Activated T-helper 2 cell treated with anti-CD3 and anti-CD28 coated beads, Interferon-gamma antibody, Interleukin-2, Interleukin-4, amounts not matched to agents 10 μg/mL and 5 μg/mL and 100 μg/mL, durations not matched to agents 14 hours and 24 hours and 36 hours (primary cell): ENCODE measurements at regions not wholly inside any gene's neighbourhood (a gene's known extent, or its start where the extent isn't known, plus 50 kb on each side); places are given as distances from the start of the nearest gene placed in this dataset.

Experiments
- DNase-seq: peaks from one replicate; pipeline ENCODE4 v3.0.0; 2021; ENCODE audit warnings: low spot score
- H3K27ac Mint-ChIP-seq: one replicate; pipeline ENCODE4 v1.8.0; 2021; ENCODE audit warnings: mixed read lengths
- H3K27me3 Mint-ChIP-seq: one replicate; pipeline ENCODE4 v1.8.0; 2021; ENCODE audit warnings: low read depth, mixed read lengths
- H3K36me3 Mint-ChIP-seq: one replicate; pipeline ENCODE4 v1.8.0; 2021; ENCODE audit warnings: low read depth, mixed read lengths
- H3K4me1 Mint-ChIP-seq: one replicate; pipeline ENCODE4 v1.8.0; 2021; ENCODE audit warnings: low read depth, mixed read lengths
- H3K4me3 Mint-ChIP-seq: one replicate; pipeline ENCODE4 v1.8.0; 2021; ENCODE audit warnings: low read depth, mild to moderate bottlenecking, moderate library complexity, mixed read lengths
- H3K9me3 Mint-ChIP-seq: one replicate; pipeline ENCODE4 v1.8.0; 2021; ENCODE audit warnings: mixed read lengths
- intact Hi-C: fragments of 100-400 bp; cut with micrococcal nuclease; formaldehyde crosslinking; loops from one replicate; pipeline ENCODE4 v1.15.1; 2023

DNA sequence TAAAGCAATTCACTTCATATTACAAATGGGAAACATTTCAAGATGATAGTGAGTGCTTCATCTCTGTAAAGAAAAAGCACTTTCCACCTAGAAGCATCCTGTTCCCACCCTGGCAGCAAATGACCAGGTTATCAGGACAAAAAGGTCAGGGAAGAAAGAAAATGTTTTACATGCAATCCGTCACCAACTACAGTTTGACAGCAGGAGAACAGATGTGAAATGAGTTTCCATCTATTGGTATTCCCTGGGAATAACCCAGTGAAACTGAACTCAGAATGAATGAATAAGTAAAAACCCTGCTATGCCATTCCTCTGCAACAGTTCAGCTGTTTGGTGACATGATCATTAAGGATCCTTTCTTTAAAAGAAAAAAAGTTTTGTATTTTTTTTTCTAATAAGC is 67.6 kb downstream of the HTR1A start:
- Mint-ChIP-seq H3K27me3 (no peaks in the 10 kb centered on the region), H3K4me1 (no peaks in the 10 kb centered on the region), H3K27ac (no peak overlapping the region), H3K36me3 (no peaks in the 10 kb centered on the region), H3K4me3 (no peak overlapping the region), H3K9me3 (peaks cover 20% of the 10 kb centered on the region)
- intact Hi-C loops = no loop called here
- no peak for DNase-seq

DNA sequence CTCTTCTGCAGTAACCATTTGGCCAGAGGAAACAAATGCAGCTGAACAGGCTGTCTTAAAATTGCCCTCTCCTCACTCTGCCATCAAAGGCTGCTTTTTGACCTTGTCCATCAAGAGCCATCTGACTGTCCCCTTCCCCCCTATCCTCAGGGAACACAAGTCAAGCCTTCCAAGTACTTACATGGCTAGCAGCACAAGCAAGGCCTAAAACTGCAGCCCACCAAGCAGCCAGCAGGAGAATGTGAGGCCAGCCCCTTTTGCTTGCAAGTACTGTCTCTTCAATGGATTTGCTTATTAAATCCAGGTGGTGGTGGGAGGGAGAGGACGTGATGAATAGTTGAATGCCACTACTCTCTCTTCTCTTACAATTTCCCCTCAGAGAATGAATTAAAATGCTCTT is 83.5 kb downstream of the HTR1A start:
- peaks cover 11% of the 10 kb centered on the region for H3K9me3 Mint-ChIP-seq
- no peaks in the 10 kb centered on the region for H3K27me3 Mint-ChIP-seq
- no peak overlapping the region for H3K4me3 Mint-ChIP-seq
- no peaks in the 10 kb centered on the region for H3K4me1 Mint-ChIP-seq
- intact Hi-C loops = no loop called here
- H3K27ac Mint-ChIP-seq = no peak overlapping the region
- H3K36me3 Mint-ChIP-seq = no peaks in the 10 kb centered on the region
- no peak for DNase-seq

- peaks cover 11% of the 10 kb centered on the region for H3K9me3 Mint-ChIP-seq
- H3K27me3 Mint-ChIP-seq = no peaks in the 10 kb centered on the region
- H3K4me3 Mint-ChIP-seq = no peak overlapping the region
- H3K27ac Mint-ChIP-seq = no peak overlapping the region
- no peaks in the 10 kb centered on the region for H3K4me1 Mint-ChIP-seq
- no peak for DNase-seq
- intact Hi-C loops = no loop called here
- no peaks in the 10 kb centered on the region for H3K36me3 Mint-ChIP-seq
Observed at GRCh38 chr5:63877961-63878360, 84.3 kb downstream of the HTR1A start.

GRCh38 chr5:63860379-63860778 is 101.9 kb downstream of the HTR1A start:
- no peak overlapping the region for H3K27ac Mint-ChIP-seq
- H3K36me3 Mint-ChIP-seq = no peaks in the 10 kb centered on the region
- peaks cover 38% of the 10 kb centered on the region for H3K9me3 Mint-ChIP-seq
- intact Hi-C loops = no loop called here
- H3K4me3 Mint-ChIP-seq = no peak overlapping the region
- no peaks in the 10 kb centered on the region for H3K27me3 Mint-ChIP-seq
- no peak for DNase-seq
- H3K4me1 Mint-ChIP-seq = no peaks in the 10 kb centered on the region

DNA sequence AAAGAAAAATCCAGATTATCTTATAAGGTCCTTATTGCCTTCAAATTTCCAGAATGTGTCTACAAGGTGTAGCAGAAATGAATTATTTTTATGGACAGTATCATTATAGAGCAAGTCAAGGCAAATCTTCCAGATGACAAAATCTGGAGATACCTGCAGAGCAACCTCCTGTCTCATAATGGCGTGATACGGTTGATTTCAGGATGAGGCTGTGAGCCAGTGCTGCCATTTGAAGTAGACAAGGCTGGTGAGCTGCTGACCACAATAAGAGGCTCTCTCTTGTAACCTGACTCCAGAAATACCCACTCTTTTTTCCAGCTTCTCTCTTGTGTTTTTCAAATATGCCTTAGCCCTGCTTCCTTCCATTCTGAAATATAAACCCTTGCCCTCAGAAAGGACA is 108.2 kb downstream of the HTR1A start:
- DNase-seq = no peak
- Mint-ChIP-seq H3K27me3 (no peaks in the 10 kb centered on the region), H3K9me3 (peaks cover 15% of the 10 kb centered on the region), H3K27ac (no peak overlapping the region), H3K4me3 (no peak overlapping the region), H3K4me1 (no peaks in the 10 kb centered on the region), H3K36me3 (no peaks in the 10 kb centered on the region)
- intact Hi-C loops = no loop called here

DNA sequence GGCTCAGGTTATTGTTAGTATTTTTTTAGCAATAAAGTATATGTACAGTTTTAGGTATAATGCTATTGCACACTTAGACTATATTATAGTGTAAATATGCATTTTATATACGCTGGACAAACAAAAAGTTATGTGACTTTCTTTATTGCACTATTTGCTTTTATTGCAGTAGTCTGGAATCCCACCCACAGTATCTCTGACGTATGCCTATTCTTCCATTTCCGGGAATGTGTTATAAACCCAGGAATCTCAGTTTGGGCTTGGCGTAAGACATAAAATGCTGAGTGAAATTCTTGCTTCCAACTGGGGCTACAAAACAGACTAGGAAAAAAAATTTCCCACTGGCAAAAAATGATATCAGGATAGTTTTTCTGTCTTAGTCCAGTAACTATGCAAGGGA is 119.1 kb downstream of the HTR1A start:
- Mint-ChIP-seq H3K4me1 (no peaks in the 10 kb centered on the region), H3K27me3 (no peaks in the 10 kb centered on the region), H3K4me3 (no peak overlapping the region), H3K36me3 (no peaks in the 10 kb centered on the region), H3K9me3 (peaks cover 20% of the 10 kb centered on the region), H3K27ac (no peak overlapping the region)
- no peak for DNase-seq
- intact Hi-C loops = no loop called here

DNA sequence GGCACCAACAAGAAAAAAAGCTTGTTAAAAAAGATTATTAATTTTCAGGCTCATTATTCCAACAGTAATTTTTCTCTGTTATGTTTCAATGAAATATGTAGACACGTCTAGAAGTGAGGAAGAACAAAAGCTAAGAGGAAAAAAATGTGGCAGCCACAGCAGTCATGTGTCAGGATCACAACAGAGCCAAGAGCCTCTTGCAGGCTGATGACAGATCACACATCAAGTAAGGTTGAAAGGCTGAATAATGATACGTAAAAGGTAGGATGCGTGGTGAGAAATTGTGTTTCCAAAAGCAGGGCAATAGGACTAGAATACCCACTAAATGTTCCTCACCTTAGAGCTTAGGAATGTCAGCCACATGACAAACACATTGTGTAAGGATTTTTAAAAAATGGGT is 124.8 kb downstream of the HTR1A start:
- no peak overlapping the region for H3K4me3 Mint-ChIP-seq
- H3K36me3 Mint-ChIP-seq = no peaks in the 10 kb centered on the region
- H3K4me1 Mint-ChIP-seq = no peaks in the 10 kb centered on the region
- intact Hi-C loops = no loop called here
- H3K27ac Mint-ChIP-seq = no peak overlapping the region
- DNase-seq = no peak
- peaks cover 21% of the 10 kb centered on the region for H3K9me3 Mint-ChIP-seq
- no peaks in the 10 kb centered on the region for H3K27me3 Mint-ChIP-seq

- Mint-ChIP-seq H3K4me1 (no peaks in the 10 kb centered on the region), H3K9me3 (no peaks in the 10 kb centered on the region), H3K27me3 (no peaks in the 10 kb centered on the region), H3K4me3 (no peak overlapping the region), H3K36me3 (no peaks in the 10 kb centered on the region), H3K27ac (no peak overlapping the region)
- intact Hi-C loops = no loop called here
- no peak for DNase-seq
Observed at GRCh38 chr5:63831381-63831780, 130.9 kb downstream of the HTR1A start.

GRCh38 chr5:63825984-63826383 is 136.3 kb downstream of the HTR1A start:
- Mint-ChIP-seq H3K9me3 (peaks cover 8% of the 10 kb centered on the region), H3K36me3 (no peaks in the 10 kb centered on the region), H3K4me1 (no peaks in the 10 kb centered on the region), H3K27me3 (no peaks in the 10 kb centered on the region), H3K4me3 (no peak overlapping the region), H3K27ac (no peak overlapping the region)
- intact Hi-C loops = no loop called here
- no peak for DNase-seq

- Mint-ChIP-seq H3K27ac (no peak overlapping the region), H3K4me1 (no peaks in the 10 kb centered on the region), H3K27me3 (no peaks in the 10 kb centered on the region), H3K4me3 (no peak overlapping the region), H3K9me3 (peaks cover 12% of the 10 kb centered on the region), H3K36me3 (no peaks in the 10 kb centered on the region)
- intact Hi-C loops = no loop called here
- no peak for DNase-seq
Observed at GRCh38 chr5:63823583-63823982, 138.7 kb downstream of the HTR1A start.

GRCh38 chr5:63822614-63823013 is 139.6 kb downstream of the HTR1A start:
- H3K9me3 Mint-ChIP-seq = peaks cover 12% of the 10 kb centered on the region
- no peak overlapping the region for H3K4me3 Mint-ChIP-seq
- no peaks in the 10 kb centered on the region for H3K27me3 Mint-ChIP-seq
- no peaks in the 10 kb centered on the region for H3K36me3 Mint-ChIP-seq
- H3K27ac Mint-ChIP-seq = no peak overlapping the region
- no peaks in the 10 kb centered on the region for H3K4me1 Mint-ChIP-seq
- no peak for DNase-seq
- intact Hi-C loops = no loop called here

DNA sequence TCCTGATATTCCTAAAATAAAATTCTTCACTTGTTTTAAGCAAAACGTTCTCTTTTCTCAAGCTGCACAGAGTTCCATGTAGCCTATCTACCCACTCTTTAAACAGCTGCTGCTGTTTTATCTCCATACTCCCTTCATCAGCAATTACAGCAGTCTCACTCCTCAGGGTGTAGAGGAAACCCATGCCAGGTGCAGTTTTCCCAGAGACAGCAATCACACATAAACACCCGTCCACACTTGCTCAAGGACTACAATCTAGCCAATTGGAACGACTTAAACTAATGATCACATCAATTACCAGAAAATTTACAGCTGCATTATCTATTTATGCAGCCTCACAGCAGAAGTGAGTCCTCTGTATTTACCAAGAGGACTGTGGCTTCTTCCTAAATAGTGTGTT is 141.7 kb downstream of the HTR1A start:
- Mint-ChIP-seq H3K27me3 (no peaks in the 10 kb centered on the region), H3K4me1 (no peaks in the 10 kb centered on the region), H3K36me3 (no peaks in the 10 kb centered on the region), H3K9me3 (peaks cover 22% of the 10 kb centered on the region), H3K27ac (no peak overlapping the region), H3K4me3 (no peak overlapping the region)
- no peak for DNase-seq
- intact Hi-C loops = no loop called here

DNA sequence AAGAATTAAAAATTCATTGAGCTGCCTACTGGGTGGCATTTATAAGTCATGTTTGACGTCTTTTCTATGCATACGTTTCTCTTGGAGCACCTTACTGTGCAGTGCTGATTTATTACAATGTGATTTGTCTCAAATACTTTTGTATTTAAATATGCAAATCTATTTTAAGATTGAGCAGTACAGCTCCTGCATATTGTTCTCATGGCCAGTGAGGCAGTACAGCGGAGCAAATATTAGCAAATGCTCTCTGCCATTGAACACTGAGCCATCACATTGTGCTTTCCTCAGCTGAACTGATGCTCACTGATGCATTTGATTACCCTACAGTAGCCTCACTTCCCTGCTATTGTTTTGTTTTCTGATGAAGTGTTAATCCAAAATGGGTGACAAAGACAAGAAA is 149.6 kb downstream of the HTR1A start:
- Mint-ChIP-seq H3K4me1 (no peaks in the 10 kb centered on the region), H3K27ac (no peak overlapping the region), H3K9me3 (peaks cover 30% of the 10 kb centered on the region), H3K4me3 (no peak overlapping the region), H3K36me3 (no peaks in the 10 kb centered on the region), H3K27me3 (no peaks in the 10 kb centered on the region)
- intact Hi-C loops = no loop called here
- no peak for DNase-seq

GRCh38 chr5:63811961-63812360 is 150.3 kb downstream of the HTR1A start:
- peaks cover 26% of the 10 kb centered on the region for H3K9me3 Mint-ChIP-seq
- H3K4me1 Mint-ChIP-seq = no peaks in the 10 kb centered on the region
- no peak overlapping the region for H3K4me3 Mint-ChIP-seq
- H3K27me3 Mint-ChIP-seq = no peaks in the 10 kb centered on the region
- no peak overlapping the region for H3K27ac Mint-ChIP-seq
- H3K36me3 Mint-ChIP-seq = no peaks in the 10 kb centered on the region
- intact Hi-C loops = no loop called here
- no peak for DNase-seq
